ENCODE measurements at regions not wholly inside any gene's neighbourhood (a gene's known extent, or its start where the extent isn't known, plus 50 kb on each side); places are given as distances from the start of the nearest gene placed in this dataset.

DNA sequence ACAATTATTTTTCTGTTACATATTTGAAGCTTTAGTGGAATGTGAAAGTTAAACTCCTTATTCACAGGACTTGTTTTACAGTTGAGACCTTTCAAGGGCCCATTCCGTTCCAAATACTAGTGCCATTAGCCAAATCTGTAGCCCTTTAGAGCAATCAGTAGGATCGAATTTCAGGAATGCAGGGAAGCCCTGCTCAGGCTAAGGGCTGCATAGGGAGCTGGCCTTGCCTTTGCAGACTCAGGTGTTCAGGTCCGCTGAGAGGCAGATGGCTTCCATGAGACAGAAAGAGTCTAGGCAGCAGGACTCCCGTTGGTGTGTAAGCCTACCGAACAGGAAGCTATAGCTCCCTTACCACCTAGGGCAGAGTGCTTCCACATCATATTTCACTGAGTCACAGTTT is 150.1 kb upstream of the SLC27A6 start:
- Histone ChIP-seq H4K20me1 (ENCODE audit: insufficient read depth, low read length) (no peaks in the 10 kb centered on the region), H3K9me3 (ENCODE audit: low read length) (no peaks in the 10 kb centered on the region), H3K4me1 (ENCODE audit: insufficient read depth, low read length, poor library complexity, severe bottlenecking) (no peaks in the 10 kb centered on the region), H3K4me2 (ENCODE audit: low read length) (no peak overlapping the region), H3K36me3 (ENCODE audit: insufficient read depth, low read length) (no peaks in the 10 kb centered on the region), H3K27ac (ENCODE audit: low read depth, low read length, poor library complexity, severe bottlenecking) (no peak overlapping the region), H3K4me3 (ENCODE audit: low read depth, low read length, poor library complexity, severe bottlenecking) (no peak overlapping the region), H3K79me2 (ENCODE audit: insufficient read depth, low read depth, low read length) (no peaks in the 10 kb centered on the region), H2AFZ (ENCODE audit: low read length) (no peak overlapping the region), H3K9me2 (ENCODE audit: insufficient read depth, low read length) (no peaks in the 10 kb centered on the region)
- intact Hi-C loops (cut with micrococcal nuclease; ENCODE audit: unreplicated experiment): no loop called here
- ChIA-PET CTCF (ENCODE audit: unreplicated experiment) (no interaction called here), POLR2A (no interaction called here)
- DNase-seq (ENCODE audit: low spot score): no peak
- TF ChIP-seq, protein P1, sequence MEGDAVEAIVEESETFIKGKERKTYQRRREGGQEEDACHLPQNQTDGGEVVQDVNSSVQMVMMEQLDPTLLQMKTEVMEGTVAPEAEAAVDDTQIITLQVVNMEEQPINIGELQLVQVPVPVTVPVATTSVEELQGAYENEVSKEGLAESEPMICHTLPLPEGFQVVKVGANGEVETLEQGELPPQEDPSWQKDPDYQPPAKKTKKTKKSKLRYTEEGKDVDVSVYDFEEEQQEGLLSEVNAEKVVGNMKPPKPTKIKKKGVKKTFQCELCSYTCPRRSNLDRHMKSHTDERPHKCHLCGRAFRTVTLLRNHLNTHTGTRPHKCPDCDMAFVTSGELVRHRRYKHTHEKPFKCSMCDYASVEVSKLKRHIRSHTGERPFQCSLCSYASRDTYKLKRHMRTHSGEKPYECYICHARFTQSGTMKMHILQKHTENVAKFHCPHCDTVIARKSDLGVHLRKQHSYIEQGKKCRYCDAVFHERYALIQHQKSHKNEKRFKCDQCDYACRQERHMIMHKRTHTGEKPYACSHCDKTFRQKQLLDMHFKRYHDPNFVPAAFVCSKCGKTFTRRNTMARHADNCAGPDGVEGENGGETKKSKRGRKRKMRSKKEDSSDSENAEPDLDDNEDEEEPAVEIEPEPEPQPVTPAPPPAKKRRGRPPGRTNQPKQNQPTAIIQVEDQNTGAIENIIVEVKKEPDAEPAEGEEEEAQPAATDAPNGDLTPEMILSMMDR (conservative IDR thresholded peaks at IDR 0.05; ENCODE audit: low read length): no peak
- TF ChIP-seq EZH2phosphoT487 (IDR thresholded peaks at IDR 0.05; ENCODE audit: borderline replicate concordance, low read depth, low read length): no peak
- no TSS peak for BruUV-seq (replicated peaks)

DNA sequence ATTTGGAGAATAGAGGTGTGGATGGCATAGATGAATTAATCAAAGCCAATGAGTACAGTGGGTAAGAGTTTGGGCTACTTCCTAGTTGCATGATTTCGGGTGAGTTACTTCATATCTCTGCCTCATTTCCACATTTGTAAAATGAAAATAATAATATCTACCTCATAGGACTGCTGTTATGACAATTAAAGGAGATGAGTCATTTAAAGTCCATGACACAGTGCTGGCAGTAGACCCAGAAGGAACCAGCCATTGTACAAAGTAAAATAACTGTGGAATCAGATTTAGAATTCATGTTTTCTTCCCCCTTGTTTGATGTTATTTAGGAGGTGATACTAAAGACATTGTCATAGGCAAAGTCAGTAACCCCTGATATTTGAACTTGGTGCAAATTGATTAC is 139.5 kb upstream of the SLC27A6 start:
- H3K27ac ChIP-seq (ENCODE audit: low read depth, low read length, poor library complexity, severe bottlenecking): no peak overlapping the region
- no peaks in the 10 kb centered on the region for H4K20me1 ChIP-seq (ENCODE audit: insufficient read depth, low read length)
- ChIA-PET CTCF (ENCODE audit: unreplicated experiment) (no interaction called here), POLR2A (interaction anchor here (0.6 kb wide), 1 partner anchor 275 kb away, joined by 3 read pairs; no protein-coding TSS in a partner anchor)
- no peaks in the 10 kb centered on the region for H3K36me3 ChIP-seq (ENCODE audit: insufficient read depth, low read length)
- no peak for DNase-seq (ENCODE audit: low spot score)
- BruUV-seq (replicated peaks): no TSS peak
- H3K79me2 ChIP-seq (ENCODE audit: insufficient read depth, low read depth, low read length): no peaks in the 10 kb centered on the region
- no peak overlapping the region for H2AFZ ChIP-seq (ENCODE audit: low read length)
- H3K4me3 ChIP-seq (ENCODE audit: low read depth, low read length, poor library complexity, severe bottlenecking): no peak overlapping the region
- H3K9me3 ChIP-seq (ENCODE audit: low read length): no peaks in the 10 kb centered on the region
- TF ChIP-seq EZH2phosphoT487 (IDR thresholded peaks at IDR 0.05; ENCODE audit: borderline replicate concordance, low read depth, low read length): no peak
- TF ChIP-seq, protein P1 (conservative IDR thresholded peaks at IDR 0.05; ENCODE audit: low read length): no peak
- intact Hi-C loops (cut with micrococcal nuclease; ENCODE audit: unreplicated experiment): no loop called here
- no peaks in the 10 kb centered on the region for H3K4me1 ChIP-seq (ENCODE audit: insufficient read depth, low read length, poor library complexity, severe bottlenecking)
- H3K9me2 ChIP-seq (ENCODE audit: insufficient read depth, low read length): no peaks in the 10 kb centered on the region
- no peak overlapping the region for H3K4me2 ChIP-seq (ENCODE audit: low read length)

DNA sequence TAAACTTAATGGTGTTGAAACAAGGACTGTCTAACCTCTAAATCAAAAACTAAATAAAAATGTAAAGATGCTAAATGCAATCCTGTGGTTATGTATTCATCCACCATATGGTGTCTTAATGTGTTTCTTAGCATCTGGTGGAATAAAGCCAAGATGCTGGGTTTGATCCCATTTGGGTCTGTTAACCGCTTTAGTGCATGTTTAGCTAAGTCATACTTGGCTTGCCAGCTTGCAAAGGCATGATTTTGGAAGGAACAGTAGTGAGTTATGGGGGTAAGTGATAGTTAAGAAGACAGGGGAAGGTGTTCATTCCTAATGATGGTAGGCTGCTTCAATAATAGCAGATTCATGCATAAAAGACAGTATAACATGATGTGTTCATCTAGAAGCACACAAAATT is 139.0 kb upstream of the SLC27A6 start:
- Histone ChIP-seq H3K9me2 (ENCODE audit: insufficient read depth, low read length) (no peaks in the 10 kb centered on the region), H3K79me2 (ENCODE audit: insufficient read depth, low read depth, low read length) (no peaks in the 10 kb centered on the region), H3K4me1 (ENCODE audit: insufficient read depth, low read length, poor library complexity, severe bottlenecking) (no peaks in the 10 kb centered on the region), H4K20me1 (ENCODE audit: insufficient read depth, low read length) (no peaks in the 10 kb centered on the region), H3K36me3 (ENCODE audit: insufficient read depth, low read length) (no peaks in the 10 kb centered on the region), H3K4me2 (ENCODE audit: low read length) (no peak overlapping the region), H2AFZ (ENCODE audit: low read length) (no peak overlapping the region), H3K4me3 (ENCODE audit: low read depth, low read length, poor library complexity, severe bottlenecking) (no peak overlapping the region), H3K27ac (ENCODE audit: low read depth, low read length, poor library complexity, severe bottlenecking) (no peak overlapping the region), H3K9me3 (ENCODE audit: low read length) (no peaks in the 10 kb centered on the region)
- no peak for DNase-seq (ENCODE audit: low spot score)
- ChIA-PET CTCF (ENCODE audit: unreplicated experiment) (no interaction called here), POLR2A (interaction anchor here (0.6 kb wide), 1 partner anchor 276 kb away, joined by 3 read pairs; no protein-coding TSS in a partner anchor)
- intact Hi-C loops (cut with micrococcal nuclease; ENCODE audit: unreplicated experiment): no loop called here
- TF ChIP-seq EZH2phosphoT487 (IDR thresholded peaks at IDR 0.05; ENCODE audit: borderline replicate concordance, low read depth, low read length): no peak
- TF ChIP-seq, protein P1 (conservative IDR thresholded peaks at IDR 0.05; ENCODE audit: low read length): no peak
- no TSS peak for BruUV-seq (replicated peaks)
